Kasumi-1 (cell line): ENCODE measurements at regions not wholly inside any gene's neighbourhood (a gene's known extent, or its start where the extent isn't known, plus 50 kb on each side); places are given as distances from the start of the nearest gene placed in this dataset.

Source experiments
- DNase-seq, 2 experiments: peaks; one replicate each; lab custom pipeline; 2025; lab: John Stamatoyannopoulos, UW

GRCh38 chr2:236656166-236656565 is 86.5 kb downstream of the ACKR3 start:
- no peak for DNase-seq

- no peak for DNase-seq
Observed at GRCh38 chr2:236656721-236657120, 87.1 kb downstream of the ACKR3 start.

GRCh38 chr2:236657215-236657614 is 87.6 kb downstream of the ACKR3 start:
- no peak for DNase-seq

- DNase-seq, result no peak
Observed at GRCh38 chr2:236657801-236658200, 88.2 kb downstream of the ACKR3 start.

- no peak for DNase-seq
Observed at GRCh38 chr2:236658974-236659757, 89.5 kb downstream of the ACKR3 start.

- DNase-seq, result no peak
Observed at GRCh38 chr2:236659758-236660150, 90.1 kb downstream of the ACKR3 start.

- no peak for DNase-seq
Observed at GRCh38 chr2:236661061-236661761, 91.6 kb downstream of the ACKR3 start.

GRCh38 chr2:236661762-236662110 is 92.1 kb downstream of the ACKR3 start:
- no peak for DNase-seq

- no peak for DNase-seq
Observed at GRCh38 chr2:236662231-236663185, 92.9 kb downstream of the ACKR3 start.

- no peak for DNase-seq
Observed at GRCh38 chr2:236663287-236664101, 93.9 kb downstream of the ACKR3 start.

- DNase-seq, result no peak
Observed at GRCh38 chr2:236664136-236664535, 94.5 kb downstream of the ACKR3 start.

GRCh38 chr2:236665101-236665500 is 95.5 kb downstream of the ACKR3 start:
- no peak for DNase-seq

GRCh38 chr2:236665572-236666118 is 96.0 kb downstream of the ACKR3 start:
- DNase-seq, result no peak

- DNase-seq, result no peak
Observed at GRCh38 chr2:236666646-236667204, 97.1 kb downstream of the ACKR3 start.

- DNase-seq, result no peak
Observed at GRCh38 chr2:236667526-236667925, 97.9 kb downstream of the ACKR3 start.

GRCh38 chr2:236668531-236668969 is 98.9 kb downstream of the ACKR3 start:
- no peak for DNase-seq

GRCh38 chr2:236670235-236670620 is 100.6 kb downstream of the ACKR3 start:
- DNase-seq, result no peak

- no peak for DNase-seq
Observed at GRCh38 chr2:236671896-236672562, 102.4 kb downstream of the ACKR3 start.

- DNase-seq, result no peak
Observed at GRCh38 chr2:236672606-236673005, 103.0 kb downstream of the ACKR3 start.

- DNase-seq, result no peak
Observed at GRCh38 chr2:236673126-236673822, 103.6 kb downstream of the ACKR3 start.
